IMR-90 (cell line): ENCODE measurements at regions not wholly inside any gene's neighbourhood (a gene's known extent, or its start where the extent isn't known, plus 50 kb on each side); places are given as distances from the start of the nearest gene placed in this dataset.

ENCODE experiments used
- CHD1 ChIP-seq: IDR thresholded peaks from 2 replicates; pipeline ENCODE4 v1.6.1; 2012; ENCODE audit warnings: low read depth, low read length, improper control_type of control experiment
- NFE2L2 ChIP-seq: fragments of 150-350 bp; IDR thresholded peaks from 2 replicates; pipeline ENCODE4 v1.6.1; 2016; ENCODE audit warnings: low read depth, mild to moderate bottlenecking, low read length
- POLR2A ChIP-seq: IDR thresholded peaks from 2 replicates; pipeline ENCODE4 v1.6.1; 2012; ENCODE audit warnings: mild to moderate bottlenecking, low read depth, low read length
- RAD21 ChIP-seq: IDR thresholded peaks from 2 replicates; pipeline ENCODE4 v1.6.1; 2012; ENCODE audit warnings: low read length, improper control_type of control experiment
- SMC3 ChIP-seq: fragments of 150-350 bp; IDR thresholded peaks from 2 replicates; pipeline ENCODE4 v1.6.1; 2016; ENCODE audit warnings: low read depth, mild to moderate bottlenecking, antibody characterized with exemption, low read length, moderate library complexity
- TF ChIP-seq, protein P1 (sequence below): conservative IDR thresholded peaks from 2 replicates; pipeline ENCODE4 v1.5.1; 2012; ENCODE audit warnings: mild to moderate bottlenecking, low read depth, low read length, improper control_type of control experiment
- TF ChIP-seq, protein P2 (sequence below): fragments of 150-350 bp; IDR thresholded peaks from 2 replicates; pipeline ENCODE4 v1.6.1; 2017; ENCODE audit warnings: mild to moderate bottlenecking, antibody characterized with exemption, low read length, low read depth

DNA sequence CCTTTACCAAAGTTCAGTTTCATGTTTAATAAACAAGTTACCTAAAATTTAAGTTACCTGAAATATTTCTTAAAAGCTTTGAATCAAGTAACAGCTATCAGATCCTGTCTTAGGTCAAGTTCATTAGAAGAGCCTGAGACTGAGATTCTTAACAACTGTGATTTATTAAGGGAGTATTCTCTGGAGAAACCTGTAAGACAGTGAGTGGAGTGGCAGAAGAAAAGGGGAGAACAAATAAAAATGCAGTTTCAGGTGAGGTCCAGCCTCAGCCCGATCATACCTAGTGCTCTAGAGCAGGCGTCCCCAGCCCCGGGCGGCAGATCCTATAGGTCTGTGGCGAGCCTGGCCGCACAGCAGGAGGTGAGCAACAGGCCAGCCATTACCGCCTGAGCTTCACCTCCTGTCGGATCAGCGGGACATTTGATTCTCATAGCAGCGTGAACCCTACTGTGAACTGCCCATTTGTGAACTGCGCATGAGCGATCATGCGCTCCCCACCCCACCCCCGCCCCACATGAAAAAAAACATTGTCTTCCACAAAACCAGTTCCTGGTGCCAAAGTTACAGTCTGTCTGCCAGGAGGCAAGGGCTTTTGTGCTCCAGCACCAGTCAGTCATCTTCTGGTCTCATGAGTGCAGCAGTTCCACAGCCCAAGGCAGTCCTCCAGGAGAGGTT, 59.2 kb upstream of the ADGRB3 start:
- TF ChIP-seq, protein P1, sequence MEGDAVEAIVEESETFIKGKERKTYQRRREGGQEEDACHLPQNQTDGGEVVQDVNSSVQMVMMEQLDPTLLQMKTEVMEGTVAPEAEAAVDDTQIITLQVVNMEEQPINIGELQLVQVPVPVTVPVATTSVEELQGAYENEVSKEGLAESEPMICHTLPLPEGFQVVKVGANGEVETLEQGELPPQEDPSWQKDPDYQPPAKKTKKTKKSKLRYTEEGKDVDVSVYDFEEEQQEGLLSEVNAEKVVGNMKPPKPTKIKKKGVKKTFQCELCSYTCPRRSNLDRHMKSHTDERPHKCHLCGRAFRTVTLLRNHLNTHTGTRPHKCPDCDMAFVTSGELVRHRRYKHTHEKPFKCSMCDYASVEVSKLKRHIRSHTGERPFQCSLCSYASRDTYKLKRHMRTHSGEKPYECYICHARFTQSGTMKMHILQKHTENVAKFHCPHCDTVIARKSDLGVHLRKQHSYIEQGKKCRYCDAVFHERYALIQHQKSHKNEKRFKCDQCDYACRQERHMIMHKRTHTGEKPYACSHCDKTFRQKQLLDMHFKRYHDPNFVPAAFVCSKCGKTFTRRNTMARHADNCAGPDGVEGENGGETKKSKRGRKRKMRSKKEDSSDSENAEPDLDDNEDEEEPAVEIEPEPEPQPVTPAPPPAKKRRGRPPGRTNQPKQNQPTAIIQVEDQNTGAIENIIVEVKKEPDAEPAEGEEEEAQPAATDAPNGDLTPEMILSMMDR = no peak
- TF ChIP-seq POLR2A = no peak
- TF ChIP-seq SMC3 = no peak
- TF ChIP-seq, protein P2, sequence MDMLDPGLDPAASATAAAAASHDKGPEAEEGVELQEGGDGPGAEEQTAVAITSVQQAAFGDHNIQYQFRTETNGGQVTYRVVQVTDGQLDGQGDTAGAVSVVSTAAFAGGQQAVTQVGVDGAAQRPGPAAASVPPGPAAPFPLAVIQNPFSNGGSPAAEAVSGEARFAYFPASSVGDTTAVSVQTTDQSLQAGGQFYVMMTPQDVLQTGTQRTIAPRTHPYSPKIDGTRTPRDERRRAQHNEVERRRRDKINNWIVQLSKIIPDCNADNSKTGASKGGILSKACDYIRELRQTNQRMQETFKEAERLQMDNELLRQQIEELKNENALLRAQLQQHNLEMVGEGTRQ = no peak
- no peak for TF ChIP-seq NFE2L2
- TF ChIP-seq RAD21 = no peak
- no peak for TF ChIP-seq CHD1
